Ishikawa (cell line): ENCODE measurements at regions not wholly inside any gene's neighbourhood (a gene's known extent, or its start where the extent isn't known, plus 50 kb on each side); places are given as distances from the start of the nearest gene placed in this dataset.

Source experiments
- CEBPB ChIP-seq: IDR thresholded peaks from 2 replicates; pipeline ENCODE4 v1.6.1; 2012
- EGR1 ChIP-seq: IDR thresholded peaks from 2 replicates; pipeline ENCODE4 v1.6.1; 2012
- EP300 ChIP-seq: IDR thresholded peaks from 2 replicates; pipeline ENCODE4 v1.6.1; 2012; ENCODE audit warnings: borderline replicate concordance
- FOXM1 ChIP-seq: IDR thresholded peaks from 2 replicates; pipeline ENCODE4 v1.6.1; 2012; ENCODE audit warnings: low read depth, borderline replicate concordance
- RAD21 ChIP-seq: IDR thresholded peaks from 2 replicates; pipeline ENCODE4 v1.6.1; 2012; ENCODE audit warnings: low read depth
- TAF1 ChIP-seq: IDR thresholded peaks from 2 replicates; pipeline ENCODE4 v1.6.1; 2012; ENCODE audit warnings: low read depth, mild to moderate bottlenecking
- TCF12 ChIP-seq: IDR thresholded peaks from 2 replicates; pipeline ENCODE4 v1.6.1; 2012; ENCODE audit warnings: low read depth
- TEAD4 ChIP-seq: IDR thresholded peaks from 2 replicates; pipeline ENCODE4 v1.6.1; 2012
- YY1 ChIP-seq: IDR thresholded peaks from 2 replicates; pipeline ENCODE4 v1.6.1; 2012; ENCODE audit warnings: low read depth
- TF ChIP-seq, protein P1 (sequence below): IDR thresholded peaks from 2 replicates; pipeline ENCODE4 v1.6.1; 2012
- TF ChIP-seq, protein P2 (sequence below): IDR thresholded peaks from 2 replicates; pipeline ENCODE4 v1.6.1; 2012; ENCODE audit warnings: low read depth, mild to moderate bottlenecking

DNA sequence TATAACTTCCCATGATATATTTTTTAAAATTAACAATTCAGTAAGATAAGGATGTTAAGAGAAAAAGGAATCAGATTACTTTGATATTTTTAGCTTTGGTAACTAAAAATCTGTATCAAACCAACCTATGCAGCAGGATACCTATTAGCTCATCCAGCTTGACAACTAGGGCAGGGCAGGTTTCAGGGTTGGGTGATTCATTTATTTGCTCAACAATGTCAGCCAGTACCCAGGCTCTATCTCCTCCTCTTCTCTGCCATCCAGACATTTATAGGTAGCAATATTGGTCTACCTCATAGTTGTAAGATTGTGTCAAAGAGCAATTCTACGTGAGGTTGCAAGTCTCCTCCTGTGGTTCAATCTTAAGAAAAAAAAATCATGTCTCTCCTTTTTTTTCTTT lies 421.9 kb downstream of the ANKRD50 start:
- TF ChIP-seq TAF1 (no peak), EP300 (no peak), FOXM1 (no peak), RAD21 (no peak), EGR1 (no peak), YY1 (no peak), CEBPB (no peak), TCF12 (no peak), TEAD4 (no peak)
- TF ChIP-seq, protein P1, sequence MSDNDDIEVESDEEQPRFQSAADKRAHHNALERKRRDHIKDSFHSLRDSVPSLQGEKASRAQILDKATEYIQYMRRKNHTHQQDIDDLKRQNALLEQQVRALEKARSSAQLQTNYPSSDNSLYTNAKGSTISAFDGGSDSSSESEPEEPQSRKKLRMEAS, result no peak
- TF ChIP-seq, protein P2, sequence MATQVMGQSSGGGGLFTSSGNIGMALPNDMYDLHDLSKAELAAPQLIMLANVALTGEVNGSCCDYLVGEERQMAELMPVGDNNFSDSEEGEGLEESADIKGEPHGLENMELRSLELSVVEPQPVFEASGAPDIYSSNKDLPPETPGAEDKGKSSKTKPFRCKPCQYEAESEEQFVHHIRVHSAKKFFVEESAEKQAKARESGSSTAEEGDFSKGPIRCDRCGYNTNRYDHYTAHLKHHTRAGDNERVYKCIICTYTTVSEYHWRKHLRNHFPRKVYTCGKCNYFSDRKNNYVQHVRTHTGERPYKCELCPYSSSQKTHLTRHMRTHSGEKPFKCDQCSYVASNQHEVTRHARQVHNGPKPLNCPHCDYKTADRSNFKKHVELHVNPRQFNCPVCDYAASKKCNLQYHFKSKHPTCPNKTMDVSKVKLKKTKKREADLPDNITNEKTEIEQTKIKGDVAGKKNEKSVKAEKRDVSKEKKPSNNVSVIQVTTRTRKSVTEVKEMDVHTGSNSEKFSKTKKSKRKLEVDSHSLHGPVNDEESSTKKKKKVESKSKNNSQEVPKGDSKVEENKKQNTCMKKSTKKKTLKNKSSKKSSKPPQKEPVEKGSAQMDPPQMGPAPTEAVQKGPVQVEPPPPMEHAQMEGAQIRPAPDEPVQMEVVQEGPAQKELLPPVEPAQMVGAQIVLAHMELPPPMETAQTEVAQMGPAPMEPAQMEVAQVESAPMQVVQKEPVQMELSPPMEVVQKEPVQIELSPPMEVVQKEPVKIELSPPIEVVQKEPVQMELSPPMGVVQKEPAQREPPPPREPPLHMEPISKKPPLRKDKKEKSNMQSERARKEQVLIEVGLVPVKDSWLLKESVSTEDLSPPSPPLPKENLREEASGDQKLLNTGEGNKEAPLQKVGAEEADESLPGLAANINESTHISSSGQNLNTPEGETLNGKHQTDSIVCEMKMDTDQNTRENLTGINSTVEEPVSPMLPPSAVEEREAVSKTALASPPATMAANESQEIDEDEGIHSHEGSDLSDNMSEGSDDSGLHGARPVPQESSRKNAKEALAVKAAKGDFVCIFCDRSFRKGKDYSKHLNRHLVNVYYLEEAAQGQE, result no peak
